ENCODE measurements at regions not wholly inside any gene's neighbourhood (a gene's known extent, or its start where the extent isn't known, plus 50 kb on each side); places are given as distances from the start of the nearest gene placed in this dataset.

DNA sequence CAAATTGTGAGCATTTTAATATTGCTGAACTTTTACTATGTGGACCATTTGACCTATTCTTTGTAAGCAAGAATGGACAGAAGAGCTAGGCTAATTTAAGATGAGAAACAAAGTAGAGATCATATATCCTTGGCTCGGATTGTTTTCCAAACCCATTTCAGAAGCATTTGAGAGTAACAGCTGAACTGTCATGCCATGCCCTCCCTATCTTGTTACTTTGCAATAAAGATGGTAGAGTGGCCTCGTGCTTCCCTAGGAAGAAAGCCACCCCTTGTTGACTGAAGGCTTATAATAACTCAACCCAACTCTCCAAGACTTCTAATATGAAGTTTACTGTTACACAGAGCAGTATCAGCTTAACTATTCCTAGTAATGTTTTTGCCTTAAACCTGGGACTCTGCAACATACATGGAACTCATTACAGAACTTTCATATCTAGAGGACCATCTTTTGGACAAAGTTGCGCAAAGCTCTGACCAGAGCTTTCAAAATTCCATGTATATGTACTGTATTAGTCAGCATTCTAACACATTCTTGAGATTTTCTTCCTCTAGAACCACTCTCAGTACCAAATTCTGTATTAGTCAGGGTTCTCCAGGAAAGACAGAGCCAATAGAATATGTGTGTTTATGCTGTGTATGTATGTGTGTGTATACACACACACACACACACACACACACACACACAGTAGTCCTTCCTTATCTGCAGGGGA lies 68.7 kb downstream of the ADAMTS1 start:
- no peak for TF ChIP-seq POLR2A (IDR thresholded peaks at IDR 0.05; ENCODE audit: low read length)
- no peak for TF ChIP-seq GATA1 (IDR thresholded peaks at IDR 0.05; ENCODE audit: low read depth, low read length)
